ENCODE measurements at regions not wholly inside any gene's neighbourhood (a gene's known extent, or its start where the extent isn't known, plus 50 kb on each side); places are given as distances from the start of the nearest gene placed in this dataset.

GRCh38 chr1:55974714-55975441 is 604.5 kb downstream of the PLPP3 start:
- Histone ChIP-seq H3K4me3 (ENCODE audit: low read length) (no peak overlapping the region), H3K4me1 (ENCODE audit: control insufficient read depth, insufficient read depth, low read length) (no peaks in the 10 kb centered on the region), H3K27me3 (ENCODE audit: control insufficient read depth, insufficient read depth, low read length, poor library complexity, severe bottlenecking) (no peaks in the 10 kb centered on the region), H3K9me3 (ENCODE audit: control insufficient read depth, low read length) (no peaks in the 10 kb centered on the region), H3K36me3 (ENCODE audit: control insufficient read depth, insufficient read depth, low read length) (no peaks in the 10 kb centered on the region), H3K27ac (ENCODE audit: low read depth, low read length) (no peak overlapping the region), H3K9ac (ENCODE audit: extremely low read depth, low read length, poor library complexity, severe bottlenecking) (no peak overlapping the region)
- peaks cover 2% of the 10 kb centered on the region for H3K9me3 Mint-ChIP-seq
- DNase-seq = no peak
- 89% methylated on average over 1 of the region's 1 CpG; no CpG with 5 or more reads in 1 of the 2 experiments for WGBS, 2 experiments (ENCODE audit: insufficient coverage in 1 of 2, insufficient read length in 1 of 2)
- no peak overlapping the region for H3K27ac Mint-ChIP-seq
- no peak for TF ChIP-seq CTCF (conservative IDR thresholded peaks at IDR 0.05)
- no peaks in the 10 kb centered on the region for H3K4me1 Mint-ChIP-seq
- no peak overlapping the region for H3K4me3 Mint-ChIP-seq
- H3K27me3 Mint-ChIP-seq (ENCODE audit: insufficient read depth) = peaks cover 10% of the 10 kb centered on the region
- H3K36me3 Mint-ChIP-seq (ENCODE audit: low read depth) = no peaks in the 10 kb centered on the region

GRCh38 chr1:55970526-55971110 is 608.7 kb downstream of the PLPP3 start:
- Histone ChIP-seq H3K9me3 (ENCODE audit: control insufficient read depth, low read length) (no peaks in the 10 kb centered on the region), H3K4me1 (ENCODE audit: control insufficient read depth, insufficient read depth, low read length) (no peaks in the 10 kb centered on the region), H3K4me3 (ENCODE audit: low read length) (no peak overlapping the region), H3K27ac (ENCODE audit: low read depth, low read length) (no peak overlapping the region), H3K36me3 (ENCODE audit: control insufficient read depth, insufficient read depth, low read length) (no peaks in the 10 kb centered on the region), H3K27me3 (ENCODE audit: control insufficient read depth, insufficient read depth, low read length, poor library complexity, severe bottlenecking) (no peaks in the 10 kb centered on the region), H3K9ac (ENCODE audit: extremely low read depth, low read length, poor library complexity, severe bottlenecking) (no peak overlapping the region)
- DNase-seq = no peak
- peaks cover 2% of the 10 kb centered on the region for H3K9me3 Mint-ChIP-seq
- no peaks in the 10 kb centered on the region for H3K4me1 Mint-ChIP-seq
- H3K4me3 Mint-ChIP-seq = no peak overlapping the region
- H3K36me3 Mint-ChIP-seq (ENCODE audit: low read depth) = no peaks in the 10 kb centered on the region
- TF ChIP-seq CTCF (conservative IDR thresholded peaks at IDR 0.05) = no peak
- no peak overlapping the region for H3K27ac Mint-ChIP-seq
- H3K27me3 Mint-ChIP-seq (ENCODE audit: insufficient read depth) = peaks cover 4% of the 10 kb centered on the region

GRCh38 chr1:55969322-55969721 is 610.0 kb downstream of the PLPP3 start:
- Mint-ChIP-seq H3K27me3 (ENCODE audit: insufficient read depth) (no peaks in the 10 kb centered on the region), H3K36me3 (ENCODE audit: low read depth) (no peaks in the 10 kb centered on the region), H3K27ac (no peak overlapping the region), H3K9me3 (peaks cover 2% of the 10 kb centered on the region), H3K4me1 (no peaks in the 10 kb centered on the region), H3K4me3 (no peak overlapping the region)
- no peaks in the 10 kb centered on the region for H3K9me3 ChIP-seq (ENCODE audit: control insufficient read depth, low read length)
- no peaks in the 10 kb centered on the region for H3K27me3 ChIP-seq (ENCODE audit: control insufficient read depth, insufficient read depth, low read length, poor library complexity, severe bottlenecking)
- no peaks in the 10 kb centered on the region for H3K4me1 ChIP-seq (ENCODE audit: control insufficient read depth, insufficient read depth, low read length)
- DNase-seq = no peak
- no peak overlapping the region for H3K4me3 ChIP-seq (ENCODE audit: low read length)
- no peaks in the 10 kb centered on the region for H3K36me3 ChIP-seq (ENCODE audit: control insufficient read depth, insufficient read depth, low read length)
- no peak overlapping the region for H3K27ac ChIP-seq (ENCODE audit: low read depth, low read length)
- no peak for TF ChIP-seq CTCF (conservative IDR thresholded peaks at IDR 0.05)
- no peak overlapping the region for H3K9ac ChIP-seq (ENCODE audit: extremely low read depth, low read length, poor library complexity, severe bottlenecking)

Data from endodermal cell (in vitro differentiated cells).